ENCODE measurements at regions not wholly inside any gene's neighbourhood (a gene's known extent, or its start where the extent isn't known, plus 50 kb on each side); places are given as distances from the start of the nearest gene placed in this dataset.
A peak's percentile ranks its signal among the peaks of the same experiment; 100 is the strongest.
"Not testable (repeated sequence)": the region's sequence is repeated elsewhere in the genome, so short reads cannot be mapped to it uniquely, and the experiment has no call there.

- DNase-seq, result peak; percentile 18 to 66
Measured at GRCh38 chr15:81939604-81940440, 106.0 kb downstream of the MEX3B start.

- no peak for DNase-seq
Measured at GRCh38 chr15:81937189-81937588, 108.6 kb downstream of the MEX3B start.

- no peak for DNase-seq
Measured at GRCh38 chr15:81930582-81931369, 115.0 kb downstream of the MEX3B start.

DNA sequence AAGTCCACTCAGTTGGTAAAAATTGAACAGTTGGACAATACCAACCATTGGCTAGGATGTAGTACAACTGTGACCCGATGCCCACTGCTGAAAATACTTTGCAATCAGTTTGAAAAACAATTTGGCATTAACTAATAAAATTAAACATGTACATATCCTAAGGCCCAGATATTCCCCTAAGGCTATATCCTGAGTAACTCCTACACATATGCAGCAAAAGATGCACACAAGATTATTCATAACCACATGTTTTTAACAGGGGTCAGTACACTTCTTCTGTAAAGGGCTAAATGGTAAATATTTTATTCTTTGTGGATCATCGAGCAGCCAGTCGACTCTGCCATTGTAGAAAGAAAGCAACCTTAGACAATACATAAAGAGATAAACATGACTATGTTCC, 116.3 kb downstream of the MEX3B start:
- DNase-seq, result no peak

GRCh38 chr15:81926981-81927380, 118.8 kb downstream of the MEX3B start:
- no peak for DNase-seq

- DNase-seq, result peak; percentile 28 to 78
Measured at GRCh38 chr15:81924729-81925128, 121.1 kb downstream of the MEX3B start.

GRCh38 chr15:81923561-81924350, 122.1 kb downstream of the MEX3B start:
- peak in 1 of 2 experiments; percentile 13 for DNase-seq

- no peak for DNase-seq
Measured at GRCh38 chr15:81922143-81922542, 123.7 kb downstream of the MEX3B start.

- no peak for DNase-seq
Measured at GRCh38 chr15:81921163-81921562, 124.7 kb downstream of the MEX3B start.

DNA sequence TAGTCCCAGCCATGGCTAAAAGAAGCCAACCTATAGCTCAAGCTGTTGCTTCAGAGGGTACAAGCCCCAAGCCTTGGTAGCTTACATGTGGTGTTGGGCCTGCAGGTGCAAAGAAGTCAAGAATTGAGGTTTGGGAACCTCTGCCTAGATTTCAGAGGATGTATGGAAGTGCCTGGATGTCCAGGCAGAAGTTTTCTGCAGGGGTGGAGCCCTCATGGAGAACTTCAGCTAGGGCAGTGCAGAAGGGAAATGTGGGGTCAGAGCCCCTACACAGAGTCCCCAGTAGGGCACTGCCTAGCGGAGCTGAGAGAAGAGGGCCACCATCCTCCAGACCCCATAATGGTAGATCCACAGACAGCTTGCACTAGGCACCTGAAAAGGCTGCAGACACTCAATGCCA, 127.1 kb downstream of the MEX3B start:
- DNase-seq, result not testable (repeated sequence)

- DNase-seq, result no peak
Measured at GRCh38 chr15:81916451-81916850, 129.4 kb downstream of the MEX3B start.

GRCh38 chr15:81915990-81916389, 129.8 kb downstream of the MEX3B start:
- peak in 1 of 2 experiments; percentile 37 for DNase-seq

DNA sequence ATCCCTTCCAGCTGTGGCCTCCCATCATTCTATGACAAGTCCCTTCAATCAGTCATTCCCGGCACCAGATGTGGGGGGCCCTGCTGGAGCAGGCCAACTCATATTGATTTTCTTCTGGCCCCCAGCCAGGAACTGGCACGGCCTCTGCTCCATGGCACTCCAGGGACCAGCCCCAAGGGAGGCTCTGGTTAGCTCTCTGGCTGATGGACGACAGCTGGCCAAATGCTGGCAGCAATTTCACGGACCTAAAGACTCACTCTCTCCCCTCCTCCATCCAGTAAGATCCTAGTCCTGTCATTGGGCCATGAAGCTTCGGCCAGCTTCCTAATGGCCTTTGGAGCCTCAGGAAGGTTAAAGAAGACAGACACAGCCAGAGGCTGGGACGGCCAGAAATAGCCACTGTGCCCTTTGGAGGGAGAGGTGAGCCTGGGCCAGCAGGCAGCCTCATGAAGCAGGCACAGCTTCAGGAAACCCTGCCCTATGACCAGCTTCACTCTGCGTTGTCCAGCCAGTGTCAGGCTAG, 131.0 kb downstream of the MEX3B start:
- DNase-seq, result peak; percentile 84 to 97

DNA sequence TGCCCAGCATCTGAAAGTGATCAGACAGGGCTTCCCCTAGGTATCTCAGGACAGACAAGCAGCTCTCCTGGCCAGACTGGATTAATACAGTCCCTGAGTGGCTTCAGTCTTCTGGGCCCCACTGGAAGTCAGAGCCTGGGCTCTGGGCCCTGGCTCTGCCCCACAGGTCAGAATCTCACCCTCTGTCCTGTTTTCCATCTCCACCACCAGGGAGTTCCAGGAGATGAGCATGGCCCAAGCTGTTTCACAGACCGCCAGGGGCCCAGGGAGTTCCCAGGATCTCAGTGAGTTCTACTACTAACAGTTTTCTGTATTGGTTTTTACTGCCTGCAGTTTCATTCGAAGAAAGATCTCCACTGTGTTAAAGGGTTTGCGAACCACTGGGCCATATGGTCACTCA, 131.5 kb downstream of the MEX3B start:
- no peak for DNase-seq

DNA sequence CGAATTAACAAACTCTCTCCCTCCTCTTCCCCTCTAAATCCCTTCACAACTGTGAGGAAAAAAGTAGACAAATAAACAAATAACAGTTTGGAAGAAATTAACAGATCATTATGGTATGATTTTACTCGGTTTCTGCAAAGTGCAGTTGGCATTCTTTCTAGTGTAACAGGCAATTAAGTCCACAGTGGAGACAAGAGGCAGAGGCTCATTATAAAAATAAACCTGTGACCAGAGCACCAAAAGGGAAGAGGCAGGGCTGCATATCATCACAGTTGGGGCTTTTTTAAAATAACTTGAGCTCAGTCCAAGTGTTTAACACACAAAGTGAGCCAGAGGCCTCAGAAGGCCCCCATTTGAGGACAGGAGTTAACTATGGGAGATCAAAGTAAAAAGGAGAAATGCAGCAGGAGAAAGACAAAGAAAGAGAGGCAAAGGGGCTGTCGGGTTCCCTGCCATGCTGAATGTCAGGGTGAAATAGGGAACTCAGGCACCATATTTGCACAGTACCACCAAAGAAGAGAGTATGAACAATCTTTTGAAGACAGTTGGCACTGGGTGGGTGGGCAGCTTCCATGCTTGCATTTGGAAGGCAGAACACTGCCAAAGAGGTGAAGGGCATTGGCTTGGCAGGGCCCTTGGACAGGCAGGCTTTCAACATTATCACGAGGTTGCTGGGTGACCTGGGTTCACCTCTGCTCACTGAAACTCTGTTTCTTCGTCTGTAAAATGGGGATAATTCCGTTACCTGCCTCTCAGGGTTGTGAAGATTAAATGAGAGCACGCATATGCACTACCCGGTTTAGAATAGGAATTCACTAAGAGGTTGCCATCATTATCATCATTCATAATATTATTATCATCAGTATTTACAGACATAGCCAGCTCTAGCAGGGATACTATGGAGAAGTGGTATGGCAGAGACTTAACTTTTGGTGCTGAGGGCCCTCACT, 134.5 kb downstream of the MEX3B start:
- no peak for DNase-seq

- no peak for DNase-seq
Measured at GRCh38 chr15:81910355-81911021, 135.3 kb downstream of the MEX3B start.

DNA sequence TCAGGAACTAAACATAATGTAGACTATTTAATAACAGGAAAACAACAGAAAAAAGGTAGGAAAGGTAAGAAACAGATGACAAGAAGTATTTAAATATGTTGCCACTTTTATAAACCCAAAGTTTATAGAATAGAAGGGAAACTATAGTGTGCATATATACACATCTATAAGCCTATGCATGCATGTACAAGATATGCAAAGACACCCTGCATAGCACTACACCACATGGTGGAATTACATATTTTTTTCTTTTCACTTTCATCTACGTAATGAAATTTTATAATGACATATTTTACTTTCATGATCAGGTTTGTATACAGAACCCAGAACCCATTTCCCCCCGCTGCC, 136.8 kb downstream of the MEX3B start:
- DNase-seq, result no peak

GRCh38 chr15:81908111-81908510, 137.7 kb downstream of the MEX3B start:
- no peak for DNase-seq

DNA sequence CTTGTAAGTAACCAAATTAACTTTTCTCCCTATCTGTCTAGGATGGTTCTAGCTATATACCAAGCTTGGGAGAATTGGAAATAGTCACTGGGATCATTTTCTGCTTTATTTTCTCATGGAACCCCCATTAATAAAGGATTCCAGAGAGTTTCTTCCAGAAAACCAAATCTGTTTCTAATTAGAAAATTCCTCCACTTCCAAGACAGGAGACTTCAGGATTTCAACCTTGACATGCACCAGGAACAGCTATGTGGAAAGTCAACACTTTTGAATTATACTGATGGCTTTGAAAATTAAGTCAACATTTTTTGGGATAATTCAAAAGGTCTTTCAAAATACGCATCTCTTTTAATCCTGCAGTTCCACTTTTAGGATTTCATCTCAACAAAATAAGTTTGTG, 138.3 kb downstream of the MEX3B start:
- DNase-seq, result no peak

DNA sequence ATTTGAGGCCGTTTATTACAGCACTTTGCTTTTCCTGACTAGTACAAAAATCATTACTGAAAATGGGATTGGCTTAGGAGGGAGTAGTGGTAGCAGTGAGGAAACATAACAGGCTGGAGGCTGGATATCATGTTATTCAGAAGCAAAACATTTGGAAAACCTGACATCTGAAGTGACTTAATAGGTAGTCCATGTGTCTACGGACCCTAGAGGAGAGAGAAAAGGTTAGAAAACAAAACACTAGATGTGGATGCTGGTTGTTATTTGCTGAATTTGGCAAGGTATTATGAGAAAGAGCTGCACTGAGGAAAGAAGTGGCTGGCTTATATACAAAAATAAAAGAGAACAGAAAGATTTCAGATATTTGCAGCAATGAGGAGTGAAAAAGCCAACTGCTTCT, 139.9 kb downstream of the MEX3B start:
- no peak for DNase-seq

GRCh38 chr15:81901319-81901718, 144.5 kb downstream of the MEX3B start:
- no peak for DNase-seq

All from NCI-H446 (cell line).